ENCODE measurements at regions not wholly inside any gene's neighbourhood (a gene's known extent, or its start where the extent isn't known, plus 50 kb on each side); places are given as distances from the start of the nearest gene placed in this dataset.
"Not testable (repeated sequence)": the region's sequence is repeated elsewhere in the genome, so short reads cannot be mapped to it uniquely, and the experiment has no call there.

- Histone ChIP-seq H3K36me3 (replicated peaks in 1 of 2) (no peaks in the 10 kb centered on the region), H3K27me3 (no peaks in the 10 kb centered on the region), H3K4me3 (no peak overlapping the region), H3K27ac (no peak overlapping the region), H3K4me1 (replicated peaks in 1 of 2) (no peaks in the 10 kb centered on the region), H3K9me3 (replicated peaks in 1 of 3) (no peaks in the 10 kb centered on the region)
- 88 to 90% (median 89%) methylated on average over 17 to 24 of the region's 24 CpGs for WGBS, 4 donors
- intact Hi-C loops (cut with DNase I), result no loop called here
- TF ChIP-seq POLR2A (IDR thresholded peaks at IDR 0.05) (no peak), CTCF (IDR thresholded peaks at IDR 0.05) (no peak)
- DNase-seq, result no peak
Observed at GRCh38 chr3:194034346-194035336, 101.3 kb upstream of the HES1 start.

- WGBS, 4 donors, result 74 to 80% (median 76%) methylated on average over 5 of the region's 5 CpGs
- no peak for TF ChIP-seq CTCF (IDR thresholded peaks at IDR 0.05)
- no peak for TF ChIP-seq POLR2A (IDR thresholded peaks at IDR 0.05)
- Histone ChIP-seq H3K36me3 (replicated peaks in 1 of 2) (no peaks in the 10 kb centered on the region), H3K4me3 (no peak overlapping the region), H3K4me1 (replicated peaks in 1 of 2) (no peaks in the 10 kb centered on the region), H3K9me3 (replicated peaks in 1 of 3) (no peaks in the 10 kb centered on the region), H3K27me3 (no peaks in the 10 kb centered on the region), H3K27ac (no peak overlapping the region)
- DNase-seq, result no peak
- intact Hi-C loops (cut with DNase I), result no loop called here
Observed at GRCh38 chr3:194035406-194036138, 100.4 kb upstream of the HES1 start.

GRCh38 chr3:194036842-194037241 is 99.1 kb upstream of the HES1 start:
- Histone ChIP-seq H3K27ac (peak overlapping the region in 1 of 5 donors; percentile 14), H3K4me1 (replicated peaks in 1 of 2) (no peaks in the 10 kb centered on the region), H3K36me3 (replicated peaks in 1 of 2) (no peaks in the 10 kb centered on the region), H3K4me3 (no peak overlapping the region), H3K9me3 (replicated peaks in 1 of 3) (no peaks in the 10 kb centered on the region), H3K27me3 (no peaks in the 10 kb centered on the region)
- WGBS, 4 donors, result 83 to 99% (median 93%) methylated on average over 6 of the region's 6 CpGs
- intact Hi-C loops (cut with DNase I), result no loop called here
- peak in 1 of 7 donors; percentile 29 for DNase-seq
- TF ChIP-seq CTCF (IDR thresholded peaks at IDR 0.05), result no peak
- no peak for TF ChIP-seq POLR2A (IDR thresholded peaks at IDR 0.05)

GRCh38 chr3:194038346-194038745 is 97.6 kb upstream of the HES1 start:
- H3K27me3 ChIP-seq; intact Hi-C loops (cut with DNase I); H3K4me3 ChIP-seq; H3K36me3 ChIP-seq (replicated peaks in 1 of 2); H3K4me1 ChIP-seq (replicated peaks in 1 of 2); H3K9me3 ChIP-seq (replicated peaks in 1 of 3); DNase-seq; H3K27ac ChIP-seq: not testable (repeated sequence)
- 84 to 91% (median 88%) methylated on average over 13 of the region's 13 CpGs for WGBS, 4 donors

Data from adrenal gland (tissue), 9 donors.